ENCODE measurements at regions not wholly inside any gene's neighbourhood (a gene's known extent, or its start where the extent isn't known, plus 50 kb on each side); places are given as distances from the start of the nearest gene placed in this dataset.

DNA sequence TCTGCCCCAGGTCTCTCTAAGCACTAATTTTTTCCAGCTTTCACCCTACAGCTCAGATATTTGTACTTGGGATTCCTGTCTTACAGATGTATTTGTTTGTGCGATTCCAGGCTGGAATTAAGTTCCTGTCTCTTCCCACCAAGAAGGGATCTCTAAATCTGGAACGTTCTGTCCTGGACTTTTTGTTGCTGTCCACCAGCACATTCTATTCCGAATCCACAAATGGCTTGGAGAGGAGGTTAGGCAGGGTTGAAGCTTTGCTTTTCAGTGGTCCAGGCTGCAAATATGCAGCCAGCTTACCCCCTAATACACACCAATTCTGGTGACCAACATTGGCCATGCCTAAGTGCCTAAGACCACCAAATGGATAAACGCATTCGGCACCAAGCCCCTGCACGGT, 315.0 kb downstream of the TNS1 start (continued):
- TF ChIP-seq, protein P1, sequence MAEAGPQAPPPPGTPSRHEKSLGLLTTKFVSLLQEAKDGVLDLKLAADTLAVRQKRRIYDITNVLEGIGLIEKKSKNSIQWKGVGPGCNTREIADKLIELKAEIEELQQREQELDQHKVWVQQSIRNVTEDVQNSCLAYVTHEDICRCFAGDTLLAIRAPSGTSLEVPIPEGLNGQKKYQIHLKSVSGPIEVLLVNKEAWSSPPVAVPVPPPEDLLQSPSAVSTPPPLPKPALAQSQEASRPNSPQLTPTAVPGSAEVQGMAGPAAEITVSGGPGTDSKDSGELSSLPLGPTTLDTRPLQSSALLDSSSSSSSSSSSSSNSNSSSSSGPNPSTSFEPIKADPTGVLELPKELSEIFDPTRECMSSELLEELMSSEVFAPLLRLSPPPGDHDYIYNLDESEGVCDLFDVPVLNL (IDR thresholded peaks at IDR 0.05; ENCODE audit: low read depth, low read length), result no peak
- TF ChIP-seq TBL1XR1 (IDR thresholded peaks at IDR 0.05; ENCODE audit: low read depth, low read length), result no peak

DNA sequence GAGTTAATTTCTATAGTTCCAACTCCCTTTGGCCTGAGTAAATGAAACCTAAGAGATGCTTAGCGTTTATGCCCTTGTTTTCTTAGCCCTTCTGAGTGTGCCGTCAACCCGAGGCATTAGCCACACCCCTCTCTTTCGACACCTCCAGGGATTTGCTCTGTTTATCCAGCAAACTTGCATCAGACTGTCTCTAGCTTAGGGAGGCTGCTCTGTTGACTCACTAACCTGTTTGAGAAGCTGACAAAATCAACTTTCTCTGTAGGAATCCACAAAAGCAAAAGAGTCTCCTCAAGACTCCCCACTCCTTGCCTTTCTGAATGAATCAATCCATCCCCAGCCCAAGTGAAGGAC, 317.6 kb downstream of the TNS1 start:
- intact Hi-C loops (cut with micrococcal nuclease; ENCODE audit: unreplicated experiment), result no loop called here
- POLR2A ChIA-PET, result no interaction called here
- no peak overlapping the region for H3K9ac ChIP-seq (ENCODE audit: control insufficient read depth, insufficient read depth, low read length)

More for the DNA sequence above, 317.6 kb downstream of the TNS1 start:
- SMC1A ChIA-PET (ENCODE audit: uncharacterized antibody, unreplicated experiment), result interaction anchor here (0.6 kb wide), 1 partner anchor 519 kb away, joined by 3 read pairs; no protein-coding TSS in a partner anchor
- FAIRE-seq (no peak), ATAC-seq (no peak), DNase-seq (ENCODE audit: low read depth, low spot score) (no peak)
- in situ Hi-C loops (cut with MboI), result no loop called here
- Histone ChIP-seq H3K4me3 (no peak overlapping the region), H3K36me3 (ENCODE audit: control insufficient read depth in 2 of 2, insufficient read depth in 2 of 2, low read length in 1 of 2) (no peaks in the 10 kb centered on the region), H3K27ac (ENCODE audit: control insufficient read depth, insufficient read depth) (no peak overlapping the region), H3K4me2 (ENCODE audit: control insufficient read depth, insufficient read depth) (no peak overlapping the region), H3K27me3 (replicated peaks in 1 of 2; ENCODE audit: control insufficient read depth in 2 of 2, insufficient read depth in 2 of 2, low read length in 1 of 2) (no peaks in the 10 kb centered on the region), H3K79me2 (ENCODE audit: control insufficient read depth, insufficient read depth, low read length) (no peaks in the 10 kb centered on the region), H4K20me1 (ENCODE audit: control insufficient read depth, insufficient read depth) (no peaks in the 10 kb centered on the region), H3K4me1 (ENCODE audit: control insufficient read depth, insufficient read depth, low read length) (no peaks in the 10 kb centered on the region), H3K9me3 (replicated peaks; ENCODE audit: control insufficient read depth, insufficient read depth, low read length) (no peaks in the 10 kb centered on the region), H2AFZ (ENCODE audit: control insufficient read depth, low read depth, low read length) (no peak overlapping the region)
- 2% methylated on average over 4 of the region's 4 CpGs for WGBS (ENCODE audit: insufficient coverage, insufficient replicate concordance, low lambda C conversion rate, missing lambda C conversion rate)
- CTCF ChIA-PET, result no interaction called here
- RAD21 ChIA-PET (ENCODE audit: unreplicated experiment), result no interaction called here
- TF ChIP-seq FOXM1 (IDR thresholded peaks at IDR 0.05; ENCODE audit: low read depth, low read length) (no peak), TCF12 (IDR thresholded peaks at IDR 0.05; ENCODE audit: low read depth, low read length) (no peak), ZNF24 (IDR thresholded peaks at IDR 0.05) (no peak), MYC (IDR thresholded peaks at IDR 0.05; ENCODE audit: insufficient read depth, insufficient read length, insufficient replicate concordance, low read length, severe bottlenecking) (no peak), MTA3 (IDR thresholded peaks at IDR 0.05; ENCODE audit: borderline replicate concordance, low read length) (no peak), RAD51 (IDR thresholded peaks at IDR 0.05) (no peak), ZNF217 (IDR thresholded peaks at IDR 0.05) (no peak), NBN (IDR thresholded peaks at IDR 0.05) (no peak), RCOR1 (conservative IDR thresholded peaks at IDR 0.05; ENCODE audit: low read depth, low read length) (no peak), FOXK2 (IDR thresholded peaks at IDR 0.05) (no peak), HDGF (IDR thresholded peaks at IDR 0.05) (no peak)
- TF ChIP-seq, protein P2, sequence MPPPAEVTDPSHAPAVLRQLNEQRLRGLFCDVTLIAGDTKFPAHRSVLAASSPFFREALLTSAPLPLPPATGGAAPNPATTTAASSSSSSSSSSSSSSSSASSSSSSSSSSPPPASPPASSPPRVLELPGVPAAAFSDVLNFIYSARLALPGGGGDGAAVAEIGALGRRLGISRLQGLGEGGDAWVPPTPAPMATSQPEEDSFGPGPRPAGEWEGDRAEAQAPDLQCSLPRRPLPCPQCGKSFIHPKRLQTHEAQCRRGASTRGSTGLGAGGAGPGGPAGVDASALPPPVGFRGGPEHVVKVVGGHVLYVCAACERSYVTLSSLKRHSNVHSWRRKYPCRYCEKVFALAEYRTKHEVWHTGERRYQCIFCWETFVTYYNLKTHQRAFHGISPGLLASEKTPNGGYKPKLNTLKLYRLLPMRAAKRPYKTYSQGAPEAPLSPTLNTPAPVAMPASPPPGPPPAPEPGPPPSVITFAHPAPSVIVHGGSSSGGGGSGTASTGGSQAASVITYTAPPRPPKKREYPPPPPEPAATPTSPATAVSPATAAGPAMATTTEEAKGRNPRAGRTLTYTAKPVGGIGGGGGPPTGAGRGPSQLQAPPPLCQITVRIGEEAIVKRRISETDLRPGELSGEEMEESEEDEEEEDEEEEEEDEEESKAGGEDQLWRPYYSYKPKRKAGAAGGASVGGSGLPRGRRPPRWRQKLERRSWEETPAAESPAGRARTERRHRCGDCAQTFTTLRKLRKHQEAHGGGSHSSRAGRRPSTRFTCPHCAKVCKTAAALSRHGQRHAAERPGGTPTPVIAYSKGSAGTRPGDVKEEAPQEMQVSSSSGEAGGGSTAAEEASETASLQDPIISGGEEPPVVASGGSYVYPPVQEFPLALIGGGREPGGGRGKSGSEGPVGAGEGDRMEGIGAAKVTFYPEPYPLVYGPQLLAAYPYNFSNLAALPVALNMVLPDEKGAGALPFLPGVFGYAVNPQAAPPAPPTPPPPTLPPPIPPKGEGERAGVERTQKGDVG (CRISPR knock-in tag; IDR thresholded peaks at IDR 0.05), result no peak
- TF ChIP-seq, protein P3, sequence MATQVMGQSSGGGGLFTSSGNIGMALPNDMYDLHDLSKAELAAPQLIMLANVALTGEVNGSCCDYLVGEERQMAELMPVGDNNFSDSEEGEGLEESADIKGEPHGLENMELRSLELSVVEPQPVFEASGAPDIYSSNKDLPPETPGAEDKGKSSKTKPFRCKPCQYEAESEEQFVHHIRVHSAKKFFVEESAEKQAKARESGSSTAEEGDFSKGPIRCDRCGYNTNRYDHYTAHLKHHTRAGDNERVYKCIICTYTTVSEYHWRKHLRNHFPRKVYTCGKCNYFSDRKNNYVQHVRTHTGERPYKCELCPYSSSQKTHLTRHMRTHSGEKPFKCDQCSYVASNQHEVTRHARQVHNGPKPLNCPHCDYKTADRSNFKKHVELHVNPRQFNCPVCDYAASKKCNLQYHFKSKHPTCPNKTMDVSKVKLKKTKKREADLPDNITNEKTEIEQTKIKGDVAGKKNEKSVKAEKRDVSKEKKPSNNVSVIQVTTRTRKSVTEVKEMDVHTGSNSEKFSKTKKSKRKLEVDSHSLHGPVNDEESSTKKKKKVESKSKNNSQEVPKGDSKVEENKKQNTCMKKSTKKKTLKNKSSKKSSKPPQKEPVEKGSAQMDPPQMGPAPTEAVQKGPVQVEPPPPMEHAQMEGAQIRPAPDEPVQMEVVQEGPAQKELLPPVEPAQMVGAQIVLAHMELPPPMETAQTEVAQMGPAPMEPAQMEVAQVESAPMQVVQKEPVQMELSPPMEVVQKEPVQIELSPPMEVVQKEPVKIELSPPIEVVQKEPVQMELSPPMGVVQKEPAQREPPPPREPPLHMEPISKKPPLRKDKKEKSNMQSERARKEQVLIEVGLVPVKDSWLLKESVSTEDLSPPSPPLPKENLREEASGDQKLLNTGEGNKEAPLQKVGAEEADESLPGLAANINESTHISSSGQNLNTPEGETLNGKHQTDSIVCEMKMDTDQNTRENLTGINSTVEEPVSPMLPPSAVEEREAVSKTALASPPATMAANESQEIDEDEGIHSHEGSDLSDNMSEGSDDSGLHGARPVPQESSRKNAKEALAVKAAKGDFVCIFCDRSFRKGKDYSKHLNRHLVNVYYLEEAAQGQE (IDR thresholded peaks at IDR 0.05; ENCODE audit: low read depth, low read length), result no peak
- BruUV-seq (replicated peaks), result no TSS peak

Data from GM12878 (cell line).